ENCODE measurements at regions not wholly inside any gene's neighbourhood (a gene's known extent, or its start where the extent isn't known, plus 50 kb on each side); places are given as distances from the start of the nearest gene placed in this dataset.
"Not testable (repeated sequence)": the region's sequence is repeated elsewhere in the genome, so short reads cannot be mapped to it uniquely, and the experiment has no call there.

- DNase-seq: no peak
Observed at GRCh38 chr13:70222926-70223325, 114.7 kb upstream of the KLHL1 start.

GRCh38 chr13:70218618-70219017 is 110.4 kb upstream of the KLHL1 start:
- no peak for DNase-seq

GRCh38 chr13:70208968-70209367 is 100.7 kb upstream of the KLHL1 start:
- not testable (repeated sequence) for DNase-seq

- no peak for DNase-seq
Observed at GRCh38 chr13:70206671-70207070, 98.4 kb upstream of the KLHL1 start.

- no peak for DNase-seq
Observed at GRCh38 chr13:70203661-70204229, 95.5 kb upstream of the KLHL1 start.

GRCh38 chr13:70191034-70191433 is 82.8 kb upstream of the KLHL1 start:
- DNase-seq: no peak

GRCh38 chr13:70189981-70190380 is 81.7 kb upstream of the KLHL1 start:
- DNase-seq: no peak

GRCh38 chr13:70188567-70188966 is 80.3 kb upstream of the KLHL1 start:
- no peak for DNase-seq

- no peak for DNase-seq
Observed at GRCh38 chr13:70183041-70183440, 74.8 kb upstream of the KLHL1 start.

Measured in HCEC 1CT (cell line).